Right atrium auricular region (tissue), 2 donors: ENCODE measurements at regions not wholly inside any gene's neighbourhood (a gene's known extent, or its start where the extent isn't known, plus 50 kb on each side); places are given as distances from the start of the nearest gene placed in this dataset.

Source experiments
- DNase-seq: peaks from one replicate; pipeline ENCODE4 v3.0.0-alpha.2; 2019; ENCODE audit warnings: low spot score
- H3K27ac ChIP-seq, 2 donors: fragments of 200-600 bp; sonication (generic); 1 replicate in 1 of 2; 2 replicates in 1 of 2; pipeline ENCODE4 v1.5.1; 2016 to 2019
- H3K27me3 ChIP-seq, 2 donors: fragments of 200-600 bp; sonication (generic); one replicate each; pipeline versions ENCODE4 v1.5.1 to v1.6.0; 2017 to 2019
- H3K36me3 ChIP-seq: fragments of 200-600 bp; sonication (generic); one replicate; pipeline ENCODE4 v1.5.1; 2016
- H3K4me1 ChIP-seq, 2 donors: fragments of 200-600 bp; sonication (generic); one replicate each; pipeline versions ENCODE4 v1.5.1 to v1.6.0; 2017 to 2019
- H3K4me3 ChIP-seq, 2 donors: fragments of 200-600 bp; sonication (generic); 1 replicate in 1 of 2; 2 replicates in 1 of 2; pipeline ENCODE4 v1.5.1; 2017 to 2019; ENCODE audit warnings: mild to moderate bottlenecking in 1 of 2, moderate library complexity in 1 of 2
- H3K9me3 ChIP-seq, 2 donors: fragments of 200-600 bp; sonication (generic); one replicate each; pipeline ENCODE4 v1.5.1; 2019
- CTCF ChIP-seq, 2 donors: fragments of 200-600 bp; sonication (generic); IDR thresholded peaks; one replicate each; pipeline ENCODE4 v1.5.1; 2019; ENCODE audit warnings: antibody characterized with exemption in 2 of 2

GRCh38 chr5:126355940-126356339 lies 67.3 kb upstream of the GRAMD2B start:
- Histone ChIP-seq H3K27ac (no peak overlapping the region), H3K4me1 (peaks cover 0 to 7% of the 10 kb centered on the region in 2 donors)

GRCh38 chr5:126357585-126358342 lies 65.4 kb upstream of the GRAMD2B start:
- H3K4me3 ChIP-seq = no peak overlapping the region
- H3K36me3 ChIP-seq = no peaks in the 10 kb centered on the region
- no peaks in the 10 kb centered on the region for H3K9me3 ChIP-seq
- peaks cover 0 to 7% of the 10 kb centered on the region in 2 donors for H3K4me1 ChIP-seq
- TF ChIP-seq CTCF (IDR thresholded peaks at IDR 0.05) = no peak
- no peak for DNase-seq
- H3K27me3 ChIP-seq = no peaks in the 10 kb centered on the region
- no peak overlapping the region for H3K27ac ChIP-seq

More at GRCh38 chr5:126355940-126356339, 67.3 kb upstream of the GRAMD2B start:
- H3K27me3 ChIP-seq = no peaks in the 10 kb centered on the region
- no peak for DNase-seq
- H3K36me3 ChIP-seq = no peaks in the 10 kb centered on the region
- no peaks in the 10 kb centered on the region for H3K9me3 ChIP-seq
- no peak overlapping the region for H3K4me3 ChIP-seq
- no peak for TF ChIP-seq CTCF (IDR thresholded peaks at IDR 0.05)

- H3K36me3 ChIP-seq = no peaks in the 10 kb centered on the region
- H3K4me3 ChIP-seq = no peak overlapping the region
- no peaks in the 10 kb centered on the region for H3K27me3 ChIP-seq
- H3K4me1 ChIP-seq = peaks cover 0 to 7% of the 10 kb centered on the region in 2 donors
- H3K27ac ChIP-seq = no peak overlapping the region
- no peaks in the 10 kb centered on the region for H3K9me3 ChIP-seq
- DNase-seq = no peak
- TF ChIP-seq CTCF (IDR thresholded peaks at IDR 0.05) = no peak
These were observed 64.7 kb upstream of the GRAMD2B start for GRCh38 chr5:126358525-126358924.

GRCh38 chr5:126359884-126360283 lies 63.3 kb upstream of the GRAMD2B start:
- Histone ChIP-seq H3K4me3 (no peak overlapping the region), H3K36me3 (no peaks in the 10 kb centered on the region)

GRCh38 chr5:126360467-126360866 lies 62.7 kb upstream of the GRAMD2B start:
- Histone ChIP-seq H3K36me3 (no peaks in the 10 kb centered on the region), H3K27me3 (no peaks in the 10 kb centered on the region), H3K27ac (no peak overlapping the region), H3K9me3 (no peaks in the 10 kb centered on the region), H3K4me3 (no peak overlapping the region), H3K4me1 (no peaks in the 10 kb centered on the region)
- no peak for DNase-seq
- TF ChIP-seq CTCF (IDR thresholded peaks at IDR 0.05) = no peak

More at GRCh38 chr5:126359884-126360283, 63.3 kb upstream of the GRAMD2B start:
- Histone ChIP-seq H3K27ac (no peak overlapping the region), H3K9me3 (no peaks in the 10 kb centered on the region), H3K27me3 (no peaks in the 10 kb centered on the region), H3K4me1 (no peaks in the 10 kb centered on the region)
- TF ChIP-seq CTCF (IDR thresholded peaks at IDR 0.05) = no peak
- DNase-seq = no peak

GRCh38 chr5:126363658-126364057 lies 59.6 kb upstream of the GRAMD2B start:
- H3K9me3 ChIP-seq = no peaks in the 10 kb centered on the region
- H3K27me3 ChIP-seq = no peaks in the 10 kb centered on the region
- H3K4me3 ChIP-seq = no peak overlapping the region
- no peak for TF ChIP-seq CTCF (IDR thresholded peaks at IDR 0.05)
- H3K4me1 ChIP-seq = no peaks in the 10 kb centered on the region
- no peaks in the 10 kb centered on the region for H3K36me3 ChIP-seq
- no peak overlapping the region for H3K27ac ChIP-seq
- DNase-seq = no peak
